Liver (tissue), 3 donors: ENCODE measurements at regions not wholly inside any gene's neighbourhood (a gene's known extent, or its start where the extent isn't known, plus 50 kb on each side); places are given as distances from the start of the nearest gene placed in this dataset.

Experiments used
- CTCF ChIP-seq: fragments of 150-350 bp; IDR thresholded peaks from 2 replicates; pipeline ENCODE4 v1.5.1; 2017; ENCODE audit warnings: improper control_type of control experiment, low read depth, low read length; ENCODE audit not compliant: missing input control
- GABPA ChIP-seq, 2 donors: IDR thresholded peaks in 1 of 2; conservative IDR thresholded peaks in 1 of 2; 2 replicates each; pipeline ENCODE4 v1.6.1; 2016; ENCODE audit warnings: antibody characterized with exemption in 2 of 2, mild to moderate bottlenecking in 1 of 2, moderate library complexity in 1 of 2
- JUND ChIP-seq, 2 donors: IDR thresholded peaks; 2 replicates each; pipeline ENCODE4 v1.6.1; 2016; ENCODE audit warnings: antibody characterized with exemption in 2 of 2
- SP1 ChIP-seq: IDR thresholded peaks from 2 replicates; pipeline ENCODE4 v1.6.1; 2018; ENCODE audit warnings: antibody characterized with exemption, mild to moderate bottlenecking
- TAF1 ChIP-seq: conservative IDR thresholded peaks from 2 replicates; pipeline ENCODE4 v1.6.1; 2016; ENCODE audit warnings: antibody characterized with exemption, mild to moderate bottlenecking
- YY1 ChIP-seq: IDR thresholded peaks from 2 replicates; pipeline ENCODE4 v1.6.1; 2016; ENCODE audit warnings: antibody characterized with exemption, mild to moderate bottlenecking
- TF ChIP-seq, protein P1 (sequence below): IDR thresholded peaks from 2 replicates; pipeline ENCODE4 v1.6.1; 2016; ENCODE audit warnings: antibody characterized with exemption
- TF ChIP-seq, protein P2 (sequence below): IDR thresholded peaks from 2 replicates; pipeline ENCODE4 v1.6.1; 2016; ENCODE audit warnings: antibody characterized with exemption
- donor health status: healthy.
- donor health status: healthy.

GRCh38 chr4:123107444-123108252 lies 185.3 kb upstream of the NUDT6 start:
- no peak for TF ChIP-seq CTCF
- TF ChIP-seq TAF1, result no peak
- TF ChIP-seq, protein P1, sequence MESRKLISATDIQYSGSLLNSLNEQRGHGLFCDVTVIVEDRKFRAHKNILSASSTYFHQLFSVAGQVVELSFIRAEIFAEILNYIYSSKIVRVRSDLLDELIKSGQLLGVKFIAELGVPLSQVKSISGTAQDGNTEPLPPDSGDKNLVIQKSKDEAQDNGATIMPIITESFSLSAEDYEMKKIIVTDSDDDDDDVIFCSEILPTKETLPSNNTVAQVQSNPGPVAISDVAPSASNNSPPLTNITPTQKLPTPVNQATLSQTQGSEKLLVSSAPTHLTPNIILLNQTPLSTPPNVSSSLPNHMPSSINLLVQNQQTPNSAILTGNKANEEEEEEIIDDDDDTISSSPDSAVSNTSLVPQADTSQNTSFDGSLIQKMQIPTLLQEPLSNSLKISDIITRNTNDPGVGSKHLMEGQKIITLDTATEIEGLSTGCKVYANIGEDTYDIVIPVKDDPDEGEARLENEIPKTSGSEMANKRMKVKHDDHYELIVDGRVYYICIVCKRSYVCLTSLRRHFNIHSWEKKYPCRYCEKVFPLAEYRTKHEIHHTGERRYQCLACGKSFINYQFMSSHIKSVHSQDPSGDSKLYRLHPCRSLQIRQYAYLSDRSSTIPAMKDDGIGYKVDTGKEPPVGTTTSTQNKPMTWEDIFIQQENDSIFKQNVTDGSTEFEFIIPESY, result no peak
- TF ChIP-seq SP1, result no peak
- TF ChIP-seq YY1, result no peak
- TF ChIP-seq JUND (IDR thresholded peaks at IDR 0.05), result no peak
- TF ChIP-seq, protein P2, sequence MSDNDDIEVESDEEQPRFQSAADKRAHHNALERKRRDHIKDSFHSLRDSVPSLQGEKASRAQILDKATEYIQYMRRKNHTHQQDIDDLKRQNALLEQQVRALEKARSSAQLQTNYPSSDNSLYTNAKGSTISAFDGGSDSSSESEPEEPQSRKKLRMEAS, result no peak
- TF ChIP-seq GABPA (IDR thresholded peaks at IDR 0.05 in 1 of 2, conservative IDR thresholded peaks at IDR 0.05 in 1 of 2), result no peak
